ENCODE measurements at regions not wholly inside any gene's neighbourhood (a gene's known extent, or its start where the extent isn't known, plus 50 kb on each side); places are given as distances from the start of the nearest gene placed in this dataset.

DNA sequence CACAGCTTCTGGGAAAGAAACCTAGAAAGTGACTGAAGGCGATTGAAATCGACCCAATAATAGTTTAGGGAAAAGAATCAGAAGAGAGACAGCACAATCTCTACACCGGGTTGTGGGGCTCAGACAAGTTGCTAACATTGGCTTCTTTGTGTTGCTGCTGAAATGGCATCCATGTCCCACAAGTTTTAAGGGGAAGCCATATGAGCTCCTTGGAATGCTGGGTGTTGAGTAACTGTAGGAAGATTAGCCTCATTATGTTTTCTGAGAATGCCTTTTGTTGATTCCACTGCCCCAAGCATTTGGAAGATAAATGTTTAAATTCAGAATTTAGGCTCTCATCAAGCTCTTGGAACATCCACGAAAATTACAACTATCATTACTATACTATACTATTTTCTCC lies 73.4 kb upstream of the NEUROD1 start:
- Histone ChIP-seq H4K20me1 (ENCODE audit: control insufficient read depth, insufficient read depth, insufficient read length) (no peaks in the 10 kb centered on the region), H3K4me2 (ENCODE audit: insufficient read depth, insufficient read length, low read length) (no peak overlapping the region), H4K5ac (ENCODE audit: insufficient read length, low read depth, low read length) (no peak overlapping the region), H3K27ac (ENCODE audit: insufficient read length, low read depth, low read length) (no peak overlapping the region), H4K8ac (replicated peaks; ENCODE audit: insufficient read length, low read depth, low read length) (no peak overlapping the region), H4K91ac (ENCODE audit: insufficient read length, low read depth, low read length) (no peak overlapping the region), H2BK5ac (ENCODE audit: insufficient read length, low read length) (no peak overlapping the region), H3K79me2 (ENCODE audit: insufficient read depth, low read length) (no peaks in the 10 kb centered on the region), H3K23ac (ENCODE audit: insufficient read length, low read depth, low read length) (no peak overlapping the region), H2BK120ac (ENCODE audit: low read depth, low read length, poor library complexity, severe bottlenecking) (no peak overlapping the region), H2AFZ (ENCODE audit: low read length) (no peak overlapping the region), H2AK5ac (ENCODE audit: insufficient read length, low read length) (no peak overlapping the region), H3K9me3 (ENCODE audit: control insufficient read depth, low read depth, low read length) (no peaks in the 10 kb centered on the region), H3T11ph (ENCODE audit: low read length) (no peak overlapping the region), H3K9ac (ENCODE audit: extremely low read depth, insufficient read length, low read length) (no peak overlapping the region), H3K14ac (ENCODE audit: insufficient read depth, low read length) (no peak overlapping the region), H3K4me1 (ENCODE audit: insufficient read depth, low read length) (no peaks in the 10 kb centered on the region), H3K56ac (ENCODE audit: insufficient read length, low read depth, low read length) (no peak overlapping the region), H3K27me3 (ENCODE audit: insufficient read depth, low read length) (no peaks in the 10 kb centered on the region), H3K23me2 (ENCODE audit: insufficient read length, low read depth, low read length, poor library complexity, severe bottlenecking) (no peaks in the 10 kb centered on the region), H2BK15ac (ENCODE audit: low read depth, low read length) (no peak overlapping the region), H3K4ac (ENCODE audit: low read depth, low read length) (no peak overlapping the region), H2BK20ac (ENCODE audit: low read depth, low read length, poor library complexity, severe bottlenecking) (no peak overlapping the region), H3K18ac (ENCODE audit: insufficient read length, low read depth, low read length) (no peak overlapping the region), H2BK12ac (ENCODE audit: insufficient read length, low read depth, low read length) (no peak overlapping the region), H3K79me1 (ENCODE audit: insufficient read depth, low read depth, low read length, poor library complexity, severe bottlenecking) (no peaks in the 10 kb centered on the region)
- Mint-ChIP-seq H3K27me3 (ENCODE audit: low read depth) (no peaks in the 10 kb centered on the region), H3K27ac (peak overlapping the region in 1 of 3 experiments; percentile 27; a peak in 1 of 7 replicates), H3K9me3 (no peaks in the 10 kb centered on the region), H3K4me3 (no peak overlapping the region), H3K36me3 (ENCODE audit: insufficient read depth in 1 of 3, low read depth in 3 of 3) (no peaks in the 10 kb centered on the region), H3K4me1 (peaks cover 7 to 11% of the 10 kb centered on the region in 2 experiments; a peak in 3 of 4 replicates)
- no peak for DNase-seq
- TF ChIP-seq, protein P1, sequence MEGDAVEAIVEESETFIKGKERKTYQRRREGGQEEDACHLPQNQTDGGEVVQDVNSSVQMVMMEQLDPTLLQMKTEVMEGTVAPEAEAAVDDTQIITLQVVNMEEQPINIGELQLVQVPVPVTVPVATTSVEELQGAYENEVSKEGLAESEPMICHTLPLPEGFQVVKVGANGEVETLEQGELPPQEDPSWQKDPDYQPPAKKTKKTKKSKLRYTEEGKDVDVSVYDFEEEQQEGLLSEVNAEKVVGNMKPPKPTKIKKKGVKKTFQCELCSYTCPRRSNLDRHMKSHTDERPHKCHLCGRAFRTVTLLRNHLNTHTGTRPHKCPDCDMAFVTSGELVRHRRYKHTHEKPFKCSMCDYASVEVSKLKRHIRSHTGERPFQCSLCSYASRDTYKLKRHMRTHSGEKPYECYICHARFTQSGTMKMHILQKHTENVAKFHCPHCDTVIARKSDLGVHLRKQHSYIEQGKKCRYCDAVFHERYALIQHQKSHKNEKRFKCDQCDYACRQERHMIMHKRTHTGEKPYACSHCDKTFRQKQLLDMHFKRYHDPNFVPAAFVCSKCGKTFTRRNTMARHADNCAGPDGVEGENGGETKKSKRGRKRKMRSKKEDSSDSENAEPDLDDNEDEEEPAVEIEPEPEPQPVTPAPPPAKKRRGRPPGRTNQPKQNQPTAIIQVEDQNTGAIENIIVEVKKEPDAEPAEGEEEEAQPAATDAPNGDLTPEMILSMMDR (conservative IDR thresholded peaks at IDR 0.05): no peak
- 100% methylated on average over 1 of the region's 4 CpGs for WGBS (ENCODE audit: extremely low coverage, insufficient read length, low lambda C conversion rate)

Data from H9 (cell line).